ENCODE measurements at regions not wholly inside any gene's neighbourhood (a gene's known extent, or its start where the extent isn't known, plus 50 kb on each side); places are given as distances from the start of the nearest gene placed in this dataset.

DNA sequence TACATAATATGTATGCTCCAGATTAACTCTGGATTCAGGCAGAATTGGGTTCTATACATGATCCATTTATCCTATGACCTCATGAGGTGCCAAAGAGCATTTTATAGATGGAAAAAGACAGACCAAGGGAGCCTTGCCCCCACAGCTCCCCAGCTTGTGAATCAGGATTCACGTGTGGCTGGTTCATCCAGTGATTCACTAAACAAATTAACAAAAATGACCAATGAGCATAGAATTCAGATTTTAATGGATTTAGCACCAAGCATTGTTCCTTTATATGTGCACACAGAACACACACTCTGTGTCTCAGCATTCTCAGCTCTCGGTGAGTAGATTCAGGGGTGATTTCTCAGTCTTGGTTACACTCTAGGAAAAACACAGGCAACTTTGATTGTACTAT lies 51.7 kb upstream of the BARHL2 start:
- no peak for DNase-seq
- WGBS (ENCODE audit: insufficient coverage), result no CpG with 5 or more reads among the region's 2 CpGs
- CTCF ChIA-PET, result no interaction called here
- no peak overlapping the region for H3K27ac ChIP-seq (ENCODE audit: insufficient read depth in 1 of 2, low read depth in 1 of 2, low read length in 2 of 2, poor library complexity in 1 of 2, severe bottlenecking in 2 of 2)
- no peak overlapping the region for H3K4me3 ChIP-seq (ENCODE audit: control insufficient read depth in 1 of 7, extremely low read depth in 1 of 7, insufficient read depth in 4 of 7, low read depth in 2 of 7, low read length in 6 of 7)
- POLR2A ChIA-PET, result no interaction called here
- H3K27me3 ChIP-seq (replicated peaks in 2 of 5; ENCODE audit: control insufficient read depth in 4 of 5, insufficient read depth in 5 of 5, low read length in 4 of 5), result peaks cover 0 to 6% (median 0%) of the 10 kb centered on the region in 5 experiments
- H3K9me3 ChIP-seq (ENCODE audit: control extremely low read depth in 1 of 5, control insufficient read depth in 4 of 5, insufficient read depth in 2 of 5, low read depth in 1 of 5, low read length in 4 of 5), result no peaks in the 10 kb centered on the region
- no peaks in the 10 kb centered on the region for H3K36me3 ChIP-seq (ENCODE audit: control insufficient read depth in 4 of 4, insufficient read depth in 4 of 4, low read length in 3 of 4)
- no peaks in the 10 kb centered on the region for H3K4me1 ChIP-seq (ENCODE audit: control extremely low read depth in 1 of 4, control insufficient read depth in 4 of 4, insufficient read depth in 4 of 4, low read length in 3 of 4)

DNA sequence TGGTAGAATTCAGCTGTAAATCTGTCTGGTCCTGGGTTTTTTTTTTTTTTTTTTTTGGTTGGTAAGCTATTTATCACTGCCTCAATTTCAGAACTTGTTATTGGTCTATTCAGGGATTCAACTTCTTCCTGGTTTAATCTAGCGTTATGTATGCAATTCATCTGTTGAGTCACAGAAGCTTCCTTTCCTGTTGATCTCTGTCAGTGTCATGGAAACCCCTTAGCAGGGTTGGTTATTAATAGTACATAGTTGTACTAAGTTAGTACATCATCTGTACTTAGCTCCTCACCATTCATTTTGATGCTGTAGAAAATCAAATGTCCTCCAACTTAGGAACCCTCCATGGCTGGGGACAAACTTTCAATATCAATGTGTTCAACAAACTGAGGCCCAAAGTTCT lies 51.0 kb upstream of the BARHL2 start:
- no peak overlapping the region for H3K27ac ChIP-seq (ENCODE audit: insufficient read depth in 1 of 2, low read depth in 1 of 2, low read length in 2 of 2, poor library complexity in 1 of 2, severe bottlenecking in 2 of 2)
- no peaks in the 10 kb centered on the region for H3K36me3 ChIP-seq (ENCODE audit: control insufficient read depth in 4 of 4, insufficient read depth in 4 of 4, low read length in 3 of 4)
- ChIA-PET POLR2A (no interaction called here), CTCF (no interaction called here)
- peak in 1 of 3 donors; percentile 5 for DNase-seq
- H3K4me3 ChIP-seq (ENCODE audit: control insufficient read depth in 1 of 7, extremely low read depth in 1 of 7, insufficient read depth in 4 of 7, low read depth in 2 of 7, low read length in 6 of 7), result no peak overlapping the region
- H3K9me3 ChIP-seq (ENCODE audit: control extremely low read depth in 1 of 5, control insufficient read depth in 4 of 5, insufficient read depth in 2 of 5, low read depth in 1 of 5, low read length in 4 of 5), result no peaks in the 10 kb centered on the region
- no peaks in the 10 kb centered on the region for H3K4me1 ChIP-seq (ENCODE audit: control extremely low read depth in 1 of 4, control insufficient read depth in 4 of 4, insufficient read depth in 4 of 4, low read length in 3 of 4)
- no CpG with 5 or more reads among the region's 1 CpG for WGBS (ENCODE audit: insufficient coverage)
- H3K27me3 ChIP-seq (replicated peaks in 2 of 5; ENCODE audit: control insufficient read depth in 4 of 5, insufficient read depth in 5 of 5, low read length in 4 of 5), result peaks cover 0 to 6% (median 2%) of the 10 kb centered on the region in 5 experiments
